ENCODE measurements at regions not wholly inside any gene's neighbourhood (a gene's known extent, or its start where the extent isn't known, plus 50 kb on each side); places are given as distances from the start of the nearest gene placed in this dataset.

DNA sequence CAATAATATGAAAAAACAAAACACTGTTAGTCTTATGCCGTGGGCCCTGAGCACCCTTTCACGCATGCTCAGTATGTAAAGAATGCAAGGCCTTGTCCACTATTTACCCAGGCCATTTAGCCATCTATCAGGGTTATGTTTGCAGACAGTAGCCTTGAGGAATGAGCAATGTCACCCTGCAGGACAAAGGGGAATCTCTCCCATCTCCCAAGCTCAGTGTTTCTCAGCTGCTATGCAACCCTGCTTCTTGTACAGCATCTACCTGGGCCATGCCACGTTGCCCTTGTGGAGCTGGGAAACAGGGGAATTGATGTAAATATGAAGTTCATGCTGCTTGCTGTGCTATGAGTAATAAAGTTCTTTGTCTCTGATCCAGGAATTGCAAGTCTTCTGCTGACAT, 51.5 kb upstream of the SLCO2A1 start:
- BruUV-seq (replicated peaks): no TSS peak
- H3K4me2 ChIP-seq (ENCODE audit: low read depth, low read length): no peak overlapping the region
- intact Hi-C loops (cut with micrococcal nuclease; ENCODE audit: unreplicated experiment): no loop called here
- H3K9me3 ChIP-seq (ENCODE audit: low read length): peaks cover 11% of the 10 kb centered on the region
- H3K79me2 ChIP-seq (ENCODE audit: insufficient read depth, low read length): no peaks in the 10 kb centered on the region
- no peaks in the 10 kb centered on the region for H3K36me3 ChIP-seq (replicated peaks in 1 of 2; ENCODE audit: control insufficient read depth in 1 of 2, insufficient read depth in 2 of 2, low read length in 2 of 2)
- H3K4me3 ChIP-seq (replicated peaks in 1 of 3; ENCODE audit: insufficient read depth in 1 of 3, low read depth in 2 of 3, low read length in 3 of 3): no peak overlapping the region
- in situ Hi-C loops (cut with HindIII; ENCODE audit: extremely low pct_ligation_motif_present, low pct_unique_long_range_greater_than_20kb): no loop called here
- H4K20me1 ChIP-seq (ENCODE audit: insufficient read depth, low read length): no peaks in the 10 kb centered on the region
- ChIA-PET POLR2A (no interaction called here), CTCF (ENCODE audit: low intra/inter-chr PET ratio, low total read pairs) (no interaction called here)
- ATAC-seq: peak; percentile 93
- H3K27ac ChIP-seq (ENCODE audit: extremely low read length, insufficient read depth, low read length): no peak overlapping the region
- WGBS (ENCODE audit: low lambda C conversion rate): 6% methylated on average over 3 of the region's 3 CpGs
- H3K4me1 ChIP-seq (ENCODE audit: insufficient read depth, low read length): peaks cover 9% of the 10 kb centered on the region
- H3K27me3 ChIP-seq (ENCODE audit: control insufficient read depth in 1 of 2, insufficient read depth in 2 of 2, low read length in 2 of 2): peaks cover 0 to 1% of the 10 kb centered on the region in 2 experiments; a peak in 1 of 5 replicates
- DNase-seq (ENCODE audit: low spot score): peak; percentile 77
- H3K9ac ChIP-seq (ENCODE audit: insufficient read depth, low read depth, low read length): no peak overlapping the region
- H2AFZ ChIP-seq (ENCODE audit: low read length): no peak overlapping the region
- FAIRE-seq: peak; percentile 54
- TF ChIP-seq ZNF781 (CRISPR knock-in tag; IDR thresholded peaks at IDR 0.05; ENCODE audit: borderline replicate concordance, not compliant biosample characterization) (no peak), SMYD3 (CRISPR knock-in tag; IDR thresholded peaks at IDR 0.05) (no peak), ZNF792 (CRISPR knock-in tag; IDR thresholded peaks at IDR 0.05) (no peak), CCDC6 (CRISPR knock-in tag; IDR thresholded peaks at IDR 0.05) (no peak), JUNB (CRISPR knock-in tag; IDR thresholded peaks at IDR 0.05; ENCODE audit: borderline replicate concordance) (no peak), KAT2B (IDR thresholded peaks at IDR 0.05; ENCODE audit: borderline replicate concordance, low read depth, low read length) (no peak), SAP130 (CRISPR knock-in tag; IDR thresholded peaks at IDR 0.05; ENCODE audit: low read depth) (peak; percentile 21; the same call in 1 of the 2 replicates), ZFAT (CRISPR knock-in tag; conservative IDR thresholded peaks at IDR 0.05) (no peak), HNRNPLL (IDR thresholded peaks at IDR 0.05; ENCODE audit: low read depth, low read length, poor library complexity, severe bottlenecking) (no peak), ZNF20 (CRISPR knock-in tag; IDR thresholded peaks at IDR 0.05) (no peak), SUZ12 (IDR thresholded peaks at IDR 0.05; ENCODE audit: low read depth, low read length) (no peak), HNF4A (CRISPR knock-in tag; IDR thresholded peaks at IDR 0.05) (0 out of 2 replicates have a peak, but pooled peaks have one; percentile 17), ZMYM4 (CRISPR knock-in tag; IDR thresholded peaks at IDR 0.05) (no peak), PHF21A (CRISPR knock-in tag; IDR thresholded peaks at IDR 0.05) (no peak), ZNF766 (CRISPR knock-in tag; IDR thresholded peaks at IDR 0.05; ENCODE audit: borderline replicate concordance) (no peak), ZNF180 (CRISPR knock-in tag; IDR thresholded peaks at IDR 0.05; ENCODE audit: borderline replicate concordance, low read depth) (no peak), ATM (IDR thresholded peaks at IDR 0.05; ENCODE audit: borderline replicate concordance) (no peak), ERF (CRISPR knock-in tag; IDR thresholded peaks at IDR 0.05) (no peak), EZH2 (conservative IDR thresholded peaks at IDR 0.05; ENCODE audit: low read depth, low read length) (no peak), ZNF737 (CRISPR knock-in tag; IDR thresholded peaks at IDR 0.05; ENCODE audit: borderline replicate concordance) (no peak), ZFX (CRISPR knock-in tag; IDR thresholded peaks at IDR 0.05; ENCODE audit: low read depth) (peak; percentile 33; the same call in 1 of the 2 replicates), ZNF605 (CRISPR knock-in tag; IDR thresholded peaks at IDR 0.05) (peak; percentile 81; the same call in 1 of the 2 replicates)
- TF ChIP-seq, protein P1, sequence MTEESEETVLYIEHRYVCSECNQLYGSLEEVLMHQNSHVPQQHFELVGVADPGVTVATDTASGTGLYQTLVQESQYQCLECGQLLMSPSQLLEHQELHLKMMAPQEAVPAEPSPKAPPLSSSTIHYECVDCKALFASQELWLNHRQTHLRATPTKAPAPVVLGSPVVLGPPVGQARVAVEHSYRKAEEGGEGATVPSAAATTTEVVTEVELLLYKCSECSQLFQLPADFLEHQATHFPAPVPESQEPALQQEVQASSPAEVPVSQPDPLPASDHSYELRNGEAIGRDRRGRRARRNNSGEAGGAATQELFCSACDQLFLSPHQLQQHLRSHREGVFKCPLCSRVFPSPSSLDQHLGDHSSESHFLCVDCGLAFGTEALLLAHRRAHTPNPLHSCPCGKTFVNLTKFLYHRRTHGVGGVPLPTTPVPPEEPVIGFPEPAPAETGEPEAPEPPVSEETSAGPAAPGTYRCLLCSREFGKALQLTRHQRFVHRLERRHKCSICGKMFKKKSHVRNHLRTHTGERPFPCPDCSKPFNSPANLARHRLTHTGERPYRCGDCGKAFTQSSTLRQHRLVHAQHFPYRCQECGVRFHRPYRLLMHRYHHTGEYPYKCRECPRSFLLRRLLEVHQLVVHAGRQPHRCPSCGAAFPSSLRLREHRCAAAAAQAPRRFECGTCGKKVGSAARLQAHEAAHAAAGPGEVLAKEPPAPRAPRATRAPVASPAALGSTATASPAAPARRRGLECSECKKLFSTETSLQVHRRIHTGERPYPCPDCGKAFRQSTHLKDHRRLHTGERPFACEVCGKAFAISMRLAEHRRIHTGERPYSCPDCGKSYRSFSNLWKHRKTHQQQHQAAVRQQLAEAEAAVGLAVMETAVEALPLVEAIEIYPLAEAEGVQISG (CRISPR knock-in tag; IDR thresholded peaks at IDR 0.05): no peak
- TF ChIP-seq, protein P2, sequence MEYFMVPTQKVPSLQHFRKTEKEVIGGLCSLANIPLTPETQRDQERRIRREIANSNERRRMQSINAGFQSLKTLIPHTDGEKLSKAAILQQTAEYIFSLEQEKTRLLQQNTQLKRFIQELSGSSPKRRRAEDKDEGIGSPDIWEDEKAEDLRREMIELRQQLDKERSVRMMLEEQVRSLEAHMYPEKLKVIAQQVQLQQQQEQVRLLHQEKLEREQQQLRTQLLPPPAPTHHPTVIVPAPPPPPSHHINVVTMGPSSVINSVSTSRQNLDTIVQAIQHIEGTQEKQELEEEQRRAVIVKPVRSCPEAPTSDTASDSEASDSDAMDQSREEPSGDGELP (IDR thresholded peaks at IDR 0.05; ENCODE audit: borderline replicate concordance, low read depth): no peak
- TF ChIP-seq, protein P3, sequence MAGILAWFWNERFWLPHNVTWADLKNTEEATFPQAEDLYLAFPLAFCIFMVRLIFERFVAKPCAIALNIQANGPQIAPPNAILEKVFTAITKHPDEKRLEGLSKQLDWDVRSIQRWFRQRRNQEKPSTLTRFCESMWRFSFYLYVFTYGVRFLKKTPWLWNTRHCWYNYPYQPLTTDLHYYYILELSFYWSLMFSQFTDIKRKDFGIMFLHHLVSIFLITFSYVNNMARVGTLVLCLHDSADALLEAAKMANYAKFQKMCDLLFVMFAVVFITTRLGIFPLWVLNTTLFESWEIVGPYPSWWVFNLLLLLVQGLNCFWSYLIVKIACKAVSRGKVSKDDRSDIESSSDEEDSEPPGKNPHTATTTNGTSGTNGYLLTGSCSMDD (CRISPR knock-in tag; IDR thresholded peaks at IDR 0.05): no peak
